Mammary epithelial cell (primary cell): ENCODE measurements at regions not wholly inside any gene's neighbourhood (a gene's known extent, or its start where the extent isn't known, plus 50 kb on each side); places are given as distances from the start of the nearest gene placed in this dataset.

Experiments
- EZH2 ChIP-seq: IDR thresholded peaks from 2 replicates; pipeline ENCODE4 v1.6.1; 2012; ENCODE audit warnings: low read length, inconsistent platforms, borderline replicate concordance
- TF ChIP-seq, protein P1 (sequence below), 2 donors: IDR thresholded peaks in 1 of 2; conservative IDR thresholded peaks in 1 of 2; 2 replicates each; pipeline ENCODE4 v1.5.1; 2011 to 2012; ENCODE audit warnings: inconsistent platforms in 2 of 2, low read length in 2 of 2, mild to moderate bottlenecking in 2 of 2, control low read depth in 1 of 2, low read depth in 1 of 2; ENCODE audit not compliant: insufficient read depth in 1 of 2; ENCODE audit errors: extremely low read depth in 1 of 2

DNA sequence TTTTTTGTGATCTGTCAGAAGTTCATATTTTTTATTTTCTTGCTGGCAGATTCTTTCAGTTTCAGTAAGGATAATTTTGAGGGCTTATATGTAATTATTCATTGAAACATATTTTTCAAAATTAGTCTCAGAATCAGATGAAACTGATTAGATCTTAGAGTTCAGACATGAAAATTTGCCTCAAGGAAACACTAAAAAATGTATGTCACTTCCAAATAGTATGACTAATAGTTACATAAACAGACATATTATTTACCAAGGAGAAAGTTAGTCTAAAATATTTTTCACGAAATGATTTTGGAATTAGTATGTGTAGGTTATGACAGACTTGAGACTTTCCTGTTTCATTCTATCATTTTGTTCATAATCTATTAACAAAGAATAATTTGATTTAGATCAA, 628.6 kb downstream of the CCDC85A start:
- no peak for TF ChIP-seq EZH2
- TF ChIP-seq, protein P1, sequence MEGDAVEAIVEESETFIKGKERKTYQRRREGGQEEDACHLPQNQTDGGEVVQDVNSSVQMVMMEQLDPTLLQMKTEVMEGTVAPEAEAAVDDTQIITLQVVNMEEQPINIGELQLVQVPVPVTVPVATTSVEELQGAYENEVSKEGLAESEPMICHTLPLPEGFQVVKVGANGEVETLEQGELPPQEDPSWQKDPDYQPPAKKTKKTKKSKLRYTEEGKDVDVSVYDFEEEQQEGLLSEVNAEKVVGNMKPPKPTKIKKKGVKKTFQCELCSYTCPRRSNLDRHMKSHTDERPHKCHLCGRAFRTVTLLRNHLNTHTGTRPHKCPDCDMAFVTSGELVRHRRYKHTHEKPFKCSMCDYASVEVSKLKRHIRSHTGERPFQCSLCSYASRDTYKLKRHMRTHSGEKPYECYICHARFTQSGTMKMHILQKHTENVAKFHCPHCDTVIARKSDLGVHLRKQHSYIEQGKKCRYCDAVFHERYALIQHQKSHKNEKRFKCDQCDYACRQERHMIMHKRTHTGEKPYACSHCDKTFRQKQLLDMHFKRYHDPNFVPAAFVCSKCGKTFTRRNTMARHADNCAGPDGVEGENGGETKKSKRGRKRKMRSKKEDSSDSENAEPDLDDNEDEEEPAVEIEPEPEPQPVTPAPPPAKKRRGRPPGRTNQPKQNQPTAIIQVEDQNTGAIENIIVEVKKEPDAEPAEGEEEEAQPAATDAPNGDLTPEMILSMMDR (conservative IDR thresholded peaks at IDR 0.05 in 1 of 2, IDR thresholded peaks at IDR 0.05 in 1 of 2; ENCODE audit: extremely low read depth in 1 of 2, insufficient read depth in 1 of 2, low read depth in 1 of 2, low read length in 2 of 2) = no peak
